HG02588 (cell line): ENCODE measurements at regions not wholly inside any gene's neighbourhood (a gene's known extent, or its start where the extent isn't known, plus 50 kb on each side); places are given as distances from the start of the nearest gene placed in this dataset.
"Not testable (repeated sequence)": the region's sequence is repeated elsewhere in the genome, so short reads cannot be mapped to it uniquely, and the experiment has no call there.

Source experiments
- ATAC-seq: cut with Tn5 transposase; IDR thresholded peaks from one replicate; pipeline ENCODE4 v1.9.1; 2021; ENCODE audit warnings: mild to moderate bottlenecking, moderate library complexity; ENCODE audit not compliant: unreplicated experiment

DNA sequence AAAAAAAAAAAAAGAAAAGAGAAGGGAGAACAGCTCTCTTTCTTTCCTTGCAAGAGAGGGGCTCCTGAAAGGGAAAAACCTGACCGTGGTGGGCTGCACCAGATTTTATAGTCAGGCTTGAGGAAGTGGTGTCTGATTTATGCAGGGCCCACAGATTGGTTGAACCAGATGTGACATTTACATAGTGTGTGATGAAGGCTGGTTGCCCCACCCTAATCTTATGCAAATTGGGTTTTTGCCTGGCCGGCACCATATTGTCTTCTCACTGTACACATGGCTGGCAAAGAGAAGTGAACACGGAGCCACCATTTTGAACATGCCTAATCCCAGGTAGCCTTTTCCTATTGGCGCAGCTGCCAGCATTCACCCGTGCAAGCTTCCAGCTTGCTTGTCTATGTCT lies 154.4 kb downstream of the OXSM start:
- no peak for ATAC-seq

DNA sequence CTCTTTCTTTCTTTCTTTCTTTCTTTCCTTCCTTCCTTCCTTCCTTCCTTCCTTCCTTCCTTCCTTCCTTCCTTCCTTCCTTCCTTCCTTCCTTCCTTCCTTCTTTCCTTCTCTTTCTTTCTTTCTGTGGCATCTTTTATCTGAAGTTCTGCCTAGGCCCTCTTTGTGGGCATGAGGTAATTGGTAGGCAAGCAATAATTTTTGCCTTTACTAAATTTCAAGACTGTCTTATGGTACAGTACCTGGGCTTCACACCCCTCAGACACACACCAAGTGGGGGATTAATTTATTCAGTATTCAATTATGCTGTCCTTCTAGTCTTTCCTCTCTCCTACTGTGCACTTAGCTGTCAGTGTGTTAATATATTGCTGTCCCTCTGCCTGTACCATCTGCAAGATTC lies 155.5 kb downstream of the OXSM start:
- ATAC-seq, result no peak

DNA sequence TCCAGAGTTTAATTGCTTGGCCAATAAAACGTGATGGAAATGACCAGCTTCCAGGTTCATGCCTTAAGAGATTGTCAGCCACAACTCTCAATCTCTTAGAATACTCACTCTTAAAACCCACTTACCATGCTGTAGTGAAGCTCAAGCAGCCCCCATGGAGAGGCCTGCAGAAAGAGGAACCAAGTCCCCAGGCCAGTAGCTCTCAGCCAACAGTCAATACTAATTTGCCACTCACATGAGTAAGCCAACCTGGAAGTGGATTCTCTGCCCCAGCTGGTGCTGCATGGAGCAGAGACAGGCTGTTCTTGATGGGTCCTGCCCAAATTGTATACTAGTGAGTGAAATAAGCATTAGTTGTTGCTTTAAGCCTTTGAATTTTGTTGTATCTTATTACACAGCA lies 155.9 kb downstream of the OXSM start:
- no peak for ATAC-seq

DNA sequence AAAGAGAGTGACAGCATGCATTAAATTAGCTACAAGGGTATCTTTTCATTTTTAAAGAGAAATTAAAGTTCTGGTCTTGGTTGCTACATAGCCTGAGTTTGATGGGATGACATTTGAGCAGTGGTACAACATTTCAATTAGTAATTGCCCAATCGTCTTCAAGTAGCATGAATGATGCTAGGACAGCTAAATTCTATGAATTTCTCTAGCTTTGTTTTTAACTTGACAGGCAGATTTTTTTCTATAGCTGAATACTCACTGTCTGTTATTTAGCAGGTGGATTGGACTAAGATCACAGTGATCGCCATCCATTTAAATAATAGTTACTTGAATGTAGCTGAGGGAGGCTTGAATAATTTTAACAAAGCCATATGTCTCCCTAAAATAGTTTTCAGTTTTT lies 162.2 kb downstream of the OXSM start:
- no peak for ATAC-seq

DNA sequence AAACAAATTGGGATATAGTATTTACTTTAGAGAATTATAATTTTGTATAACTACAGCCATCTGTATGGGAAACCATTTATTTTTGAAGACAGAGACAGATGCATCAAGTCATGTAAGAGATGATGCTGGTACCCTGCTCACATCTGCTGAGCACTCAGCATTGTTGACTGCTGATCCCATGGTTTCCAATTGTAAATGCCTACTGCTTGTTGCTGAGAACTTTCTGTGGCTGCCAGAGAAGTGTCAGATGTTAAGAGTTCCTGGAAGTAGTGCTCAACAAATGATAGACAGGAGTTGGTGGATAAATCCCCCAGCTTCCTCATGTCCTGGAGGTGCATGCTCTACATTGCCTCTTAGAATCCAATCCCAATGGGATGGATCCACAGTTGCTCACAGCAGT lies 167.1 kb downstream of the OXSM start:
- no peak for ATAC-seq

DNA sequence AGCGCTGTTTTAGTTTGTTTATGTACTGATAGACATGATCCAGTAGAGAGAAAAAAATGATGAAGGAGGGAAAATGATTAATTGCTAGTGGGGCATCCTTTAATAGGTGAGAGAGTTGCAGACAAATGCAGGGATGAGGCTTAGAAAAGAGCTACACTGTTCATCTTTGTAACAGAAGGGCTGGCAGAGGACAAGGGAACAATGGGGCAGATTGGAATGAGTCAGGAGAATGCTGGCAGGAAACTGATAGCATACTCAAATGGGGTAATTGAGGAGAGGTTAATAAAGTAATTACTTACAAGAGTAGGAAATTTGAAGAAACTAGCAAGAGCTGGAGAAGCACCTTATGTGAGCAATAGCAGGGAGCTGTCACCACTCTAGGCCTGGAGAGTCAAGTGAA lies 170.9 kb downstream of the OXSM start:
- ATAC-seq, result no peak

DNA sequence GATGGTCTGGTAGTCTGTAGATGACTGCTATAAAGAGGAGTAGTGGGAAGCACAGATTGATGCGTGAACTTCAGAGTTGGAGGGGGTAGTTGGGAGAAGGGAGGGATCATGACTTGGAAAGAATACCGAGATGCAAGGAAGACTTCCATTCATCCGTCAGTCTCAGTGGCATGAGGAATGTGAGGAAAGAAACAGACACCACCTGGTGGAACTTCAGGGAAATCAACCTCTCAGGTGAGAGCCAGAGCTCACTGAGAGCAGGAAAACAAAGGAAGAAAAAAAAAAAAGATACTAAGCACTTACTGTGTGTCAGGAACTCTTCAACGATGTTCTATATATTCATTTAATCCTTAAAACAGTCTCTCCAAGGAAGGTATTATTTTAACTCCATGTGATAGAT lies 172.4 kb downstream of the OXSM start:
- no peak for ATAC-seq

DNA sequence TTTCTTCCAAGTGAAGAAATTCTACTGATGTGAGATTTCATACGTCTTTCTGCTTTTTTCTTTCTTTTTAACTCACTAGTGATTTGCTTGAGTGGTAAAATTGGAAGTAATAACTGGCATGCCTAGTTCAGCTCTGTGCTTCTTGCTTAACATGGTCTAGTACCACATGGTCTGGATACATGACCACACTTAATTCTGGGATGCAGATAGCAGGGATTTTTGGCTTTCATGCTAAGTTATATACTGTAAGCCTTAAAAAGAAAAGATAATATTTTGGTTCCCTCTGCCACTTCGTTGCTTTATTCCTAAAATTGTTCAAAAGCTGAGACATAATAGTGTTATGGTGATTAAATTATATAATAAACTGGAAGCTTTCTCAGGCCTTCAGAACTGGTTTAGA lies 174.3 kb downstream of the OXSM start:
- no peak for ATAC-seq

DNA sequence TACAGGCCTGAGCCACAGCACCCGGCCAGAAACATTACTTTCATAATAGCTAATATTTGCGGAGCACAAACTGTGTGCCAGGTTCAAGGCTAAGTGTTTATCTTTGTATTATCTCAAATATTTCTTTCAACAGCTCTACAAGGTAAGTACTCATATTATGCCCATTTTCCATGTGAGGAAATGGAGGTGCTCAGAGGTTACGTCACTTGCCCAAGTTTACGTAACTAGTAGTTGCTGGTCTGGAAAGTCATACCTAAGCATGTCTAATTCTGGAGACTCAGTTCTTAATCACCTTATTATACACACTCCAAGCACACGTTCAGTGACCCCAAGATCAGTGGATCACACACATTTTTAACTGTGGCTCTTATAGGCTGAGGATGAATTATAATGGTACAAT lies 177.5 kb downstream of the OXSM start:
- no peak for ATAC-seq

DNA sequence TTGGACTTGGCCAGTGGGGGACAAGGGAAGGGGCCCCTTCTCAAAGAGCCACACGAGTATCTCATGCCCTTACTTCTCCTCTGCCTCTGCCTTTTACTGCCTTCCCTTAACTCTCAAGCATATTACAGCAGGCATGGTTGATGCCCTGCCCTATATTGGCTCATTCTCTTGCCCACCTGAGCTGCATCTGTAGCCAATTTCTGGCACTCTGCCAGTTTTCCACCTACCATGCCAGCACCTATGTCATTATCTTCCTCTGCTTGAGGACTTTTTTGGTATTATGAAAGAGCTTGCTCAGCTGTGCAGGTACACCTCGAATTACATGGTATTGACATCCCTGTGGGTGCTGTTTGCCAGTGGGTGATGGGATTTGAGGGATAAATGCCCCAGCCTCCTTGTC lies 181.8 kb downstream of the OXSM start:
- no peak for ATAC-seq

DNA sequence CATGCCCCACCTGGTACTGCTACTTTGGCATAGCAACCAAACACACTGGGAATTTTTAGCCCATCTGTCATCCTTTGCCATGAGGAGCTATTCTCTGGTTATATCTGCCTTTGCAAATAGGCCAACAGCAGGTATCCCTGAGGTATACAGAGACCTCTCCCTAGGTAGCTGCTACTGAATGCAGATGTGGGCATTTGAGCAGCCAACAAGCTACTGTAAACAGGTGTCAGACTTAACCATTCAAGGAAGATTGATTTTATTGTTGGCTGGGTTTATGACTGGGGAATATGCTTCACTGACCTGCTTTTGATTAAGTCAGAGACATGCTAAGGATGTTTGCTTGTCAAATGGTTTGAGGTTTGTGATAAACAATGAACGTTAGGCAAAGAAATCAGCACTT lies 183.2 kb downstream of the OXSM start:
- no peak for ATAC-seq

DNA sequence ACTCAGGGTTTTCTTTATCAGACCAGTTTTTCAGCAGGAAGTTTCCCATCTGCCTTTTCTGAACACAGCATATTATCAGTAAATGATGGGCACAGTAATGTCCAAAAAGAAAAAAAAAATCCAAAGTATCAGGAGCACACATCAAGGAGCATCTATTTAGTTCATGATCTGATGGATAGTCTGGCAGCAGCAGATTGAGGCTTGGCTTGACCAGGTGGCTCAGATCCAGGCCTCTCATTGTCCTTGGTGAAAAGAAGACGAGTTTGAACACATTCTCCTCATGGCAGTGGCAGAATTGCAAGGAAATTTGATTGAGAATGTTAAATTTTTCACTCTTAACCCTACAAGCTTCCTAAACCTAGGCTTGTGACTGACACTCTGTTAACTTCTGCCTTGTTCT lies 192.9 kb downstream of the OXSM start:
- ATAC-seq, result no peak

DNA sequence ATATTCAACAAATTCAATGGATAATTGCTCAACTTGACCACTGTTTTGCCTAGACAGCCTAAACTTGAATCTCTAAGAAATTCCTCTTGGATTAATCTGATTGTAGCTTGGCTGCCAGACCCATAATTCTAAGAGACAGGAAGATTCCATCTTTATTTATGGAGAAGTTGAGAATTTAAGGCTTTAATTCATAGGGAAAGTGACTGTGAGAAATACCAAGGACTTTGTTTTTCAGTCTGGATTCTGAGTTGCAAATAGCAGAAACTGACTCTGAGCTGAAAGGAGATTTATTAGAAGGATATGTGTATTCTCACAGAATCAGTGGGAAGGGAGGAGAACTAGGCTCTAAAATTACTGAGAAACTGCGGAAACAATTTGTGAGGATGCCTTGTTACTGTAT lies 195.7 kb downstream of the OXSM start:
- ATAC-seq, result no peak

DNA sequence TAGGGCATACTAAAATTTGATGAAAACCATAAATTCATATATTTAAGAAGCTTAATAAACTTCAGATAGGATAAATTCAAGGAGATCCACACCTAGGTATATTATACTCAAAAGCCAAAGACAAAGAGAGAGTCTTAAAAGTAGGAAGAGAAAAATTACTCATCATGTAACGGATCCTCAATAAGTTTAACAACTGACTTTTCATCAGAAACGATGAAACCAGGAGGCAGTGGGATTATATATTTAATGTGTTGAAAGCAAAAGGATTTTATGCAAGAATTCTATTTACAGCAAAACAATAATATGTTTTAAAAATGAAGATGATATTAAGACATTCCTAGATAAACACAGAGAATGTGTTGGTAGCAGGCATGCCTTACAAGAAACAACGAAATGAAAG lies 202.7 kb downstream of the OXSM start:
- ATAC-seq, result no peak

DNA sequence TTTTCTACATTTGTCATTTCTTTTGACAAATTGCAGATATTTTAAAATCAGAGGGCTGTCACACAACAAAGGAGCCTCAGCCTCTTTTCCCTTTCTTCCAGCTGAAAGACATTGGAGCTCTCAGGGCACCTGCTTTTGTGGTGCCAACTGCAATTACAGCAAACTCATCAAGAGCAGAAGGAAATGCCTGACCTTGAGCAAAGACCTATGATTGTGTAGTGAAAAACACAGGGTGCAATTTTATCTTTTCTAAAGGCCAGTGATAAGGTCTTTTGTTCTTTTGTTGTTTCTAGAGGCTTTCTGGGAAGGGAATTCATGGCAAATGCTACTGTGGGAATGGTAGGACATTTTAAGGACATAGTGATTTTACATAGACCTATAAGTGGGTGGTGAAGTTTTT lies 214.3 kb downstream of the OXSM start:
- no peak for ATAC-seq

DNA sequence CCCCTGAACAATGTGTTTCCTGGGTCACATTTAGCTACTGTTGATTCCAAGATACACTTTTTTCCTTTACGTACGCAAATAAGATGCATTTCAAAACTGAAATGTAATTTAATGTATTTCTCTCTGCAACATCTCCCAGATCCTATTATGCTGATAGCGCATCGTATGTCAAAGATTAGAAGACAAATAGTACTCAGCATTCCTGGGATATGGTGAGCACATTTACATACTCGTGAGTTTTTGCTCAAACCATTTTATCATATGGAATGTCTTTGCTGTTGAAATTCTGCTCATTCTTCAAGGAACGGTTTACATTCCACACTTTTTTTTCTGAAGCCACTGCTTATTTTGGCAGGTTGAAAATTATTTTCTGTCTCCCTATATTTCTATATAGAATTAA lies 221.4 kb downstream of the OXSM start:
- no peak for ATAC-seq

DNA sequence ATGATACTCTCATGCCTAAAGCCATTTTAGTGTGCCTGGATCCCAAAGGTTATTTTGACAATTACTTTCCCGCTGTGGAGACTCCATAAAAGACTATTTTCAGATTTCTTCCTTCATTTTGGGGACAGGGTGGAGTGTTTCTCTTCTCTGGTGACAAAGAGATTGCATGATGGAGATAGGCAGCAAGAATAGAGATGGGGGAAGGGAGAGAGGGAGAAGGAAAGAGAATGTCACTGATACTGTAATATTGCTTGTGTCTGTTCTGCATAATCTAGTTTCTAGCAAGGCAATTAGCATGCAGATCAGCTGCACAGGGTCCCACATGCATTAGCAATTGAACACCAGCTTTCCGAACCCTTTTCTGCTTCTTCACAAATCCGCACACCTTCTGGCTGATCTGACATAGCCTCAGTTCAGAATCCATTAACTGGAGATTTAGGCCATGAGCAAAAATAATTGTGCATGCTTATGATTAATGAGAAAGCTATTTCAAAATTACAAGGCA lies 222.4 kb downstream of the OXSM start:
- no peak for ATAC-seq

DNA sequence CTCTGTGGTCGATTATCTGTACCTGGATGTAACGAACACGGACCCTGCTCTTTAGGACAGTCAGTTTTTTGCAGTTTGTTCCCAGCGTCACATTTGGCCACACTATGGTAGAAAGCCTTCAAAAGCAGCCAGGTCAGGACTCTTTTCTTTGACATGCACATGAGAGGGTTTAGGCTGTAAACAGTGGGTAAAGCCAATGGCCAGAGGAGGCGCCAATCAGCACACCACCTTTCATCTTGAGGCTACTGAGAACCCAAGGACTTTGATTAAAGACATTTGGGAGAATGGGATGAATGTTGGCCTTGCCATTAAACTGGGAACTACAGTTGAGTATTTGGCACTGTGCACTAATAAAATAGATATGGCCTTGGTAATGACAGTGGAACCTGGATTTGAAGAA lies 225.9 kb downstream of the OXSM start:
- ATAC-seq, result no peak

DNA sequence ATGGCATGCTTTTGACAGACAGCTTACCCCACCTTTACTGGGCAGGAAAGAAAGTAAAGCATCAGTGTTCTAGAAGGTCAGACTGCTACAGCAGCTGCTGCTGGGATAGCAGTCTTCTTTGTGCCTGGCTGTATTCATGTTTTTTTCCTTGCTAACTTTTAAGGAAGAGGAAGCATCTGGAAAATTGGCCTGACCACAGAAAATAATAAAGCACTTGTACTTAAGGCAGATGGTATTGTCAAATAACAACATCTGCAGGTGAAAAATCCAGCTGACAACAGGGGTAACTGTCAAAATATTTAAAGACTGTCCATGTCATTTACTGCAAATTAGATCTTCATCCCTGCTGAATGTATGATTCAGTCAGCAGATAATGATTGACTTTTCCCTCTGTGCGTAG lies 229.0 kb downstream of the OXSM start:
- ATAC-seq, result no peak

DNA sequence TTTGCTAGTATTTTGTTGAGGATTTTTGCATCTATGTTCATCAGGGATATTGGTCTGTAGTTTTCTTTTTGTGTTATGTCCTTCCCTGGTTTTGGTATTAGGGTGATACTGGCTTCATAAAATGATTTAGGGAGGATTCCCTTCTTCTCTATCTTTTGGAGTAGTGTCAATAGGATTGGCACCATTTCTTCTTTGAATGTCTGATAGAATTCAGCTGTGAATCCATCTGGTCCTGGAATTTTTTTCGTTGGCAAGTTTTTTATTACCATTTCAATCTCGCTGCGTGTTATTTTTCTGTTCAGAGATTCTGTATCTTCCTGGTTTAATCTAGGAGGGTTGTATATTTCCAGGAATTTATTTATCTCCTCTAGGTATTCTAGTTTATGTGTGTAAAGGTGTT lies 234.3 kb downstream of the OXSM start:
- not testable (repeated sequence) for ATAC-seq

DNA sequence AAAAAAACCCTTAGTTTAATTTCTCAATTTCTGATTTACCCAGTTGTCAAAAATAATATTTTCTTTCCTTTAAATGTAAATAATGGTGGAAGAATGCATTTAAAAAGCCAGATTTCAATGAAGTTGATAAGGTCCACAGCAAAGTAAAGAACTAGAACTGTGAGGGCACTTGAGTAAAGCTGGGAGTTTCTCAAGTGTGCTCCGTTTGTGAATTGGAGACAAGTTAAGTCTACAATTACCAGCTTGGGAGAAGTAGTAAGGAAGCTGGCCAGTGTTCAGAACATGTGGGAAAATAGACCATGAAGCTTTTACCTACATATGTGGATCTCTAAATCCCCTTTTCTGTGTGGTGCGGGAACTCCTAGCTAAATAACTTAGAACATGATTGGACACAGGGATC lies 239.4 kb downstream of the OXSM start:
- no peak for ATAC-seq

DNA sequence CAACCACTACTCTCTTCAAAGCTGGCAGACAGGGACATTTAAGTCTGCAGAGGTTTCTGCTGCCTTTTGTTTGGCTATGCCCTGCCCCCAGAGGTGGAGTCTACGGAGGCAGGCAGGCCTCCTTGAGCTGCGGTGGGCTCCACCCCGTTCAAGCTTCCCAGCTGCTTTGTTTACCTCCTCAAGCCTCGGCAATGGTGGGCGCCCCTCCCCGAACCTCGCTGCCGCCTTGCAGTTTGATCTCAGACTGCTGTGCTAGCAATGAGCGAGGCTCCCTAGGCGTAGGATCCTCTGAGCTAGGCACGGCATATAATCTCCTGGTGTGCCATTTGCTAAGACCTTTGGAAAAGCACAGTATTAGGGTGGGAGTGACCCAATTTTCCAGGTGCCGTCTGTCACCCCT lies 252.2 kb downstream of the OXSM start:
- ATAC-seq, result not testable (repeated sequence)

DNA sequence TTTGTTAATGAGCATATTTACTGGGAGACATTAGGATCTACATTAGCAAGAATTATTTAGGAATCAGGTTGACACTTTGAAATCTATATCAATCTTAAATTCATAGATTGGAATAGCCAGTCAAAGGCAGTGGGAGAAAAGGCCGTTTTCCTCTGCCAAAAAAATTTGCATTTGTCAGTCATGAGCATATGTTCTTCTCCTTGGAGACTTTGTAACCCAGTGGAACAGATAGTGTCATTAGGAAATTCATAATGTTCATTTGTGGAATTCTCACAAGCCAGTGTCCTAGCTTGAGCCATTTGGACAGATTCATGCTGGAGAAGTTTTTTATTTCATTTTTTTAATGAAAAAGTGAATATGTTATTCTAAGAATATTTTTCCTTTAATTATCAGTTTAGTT lies 260.1 kb downstream of the OXSM start:
- ATAC-seq, result no peak

DNA sequence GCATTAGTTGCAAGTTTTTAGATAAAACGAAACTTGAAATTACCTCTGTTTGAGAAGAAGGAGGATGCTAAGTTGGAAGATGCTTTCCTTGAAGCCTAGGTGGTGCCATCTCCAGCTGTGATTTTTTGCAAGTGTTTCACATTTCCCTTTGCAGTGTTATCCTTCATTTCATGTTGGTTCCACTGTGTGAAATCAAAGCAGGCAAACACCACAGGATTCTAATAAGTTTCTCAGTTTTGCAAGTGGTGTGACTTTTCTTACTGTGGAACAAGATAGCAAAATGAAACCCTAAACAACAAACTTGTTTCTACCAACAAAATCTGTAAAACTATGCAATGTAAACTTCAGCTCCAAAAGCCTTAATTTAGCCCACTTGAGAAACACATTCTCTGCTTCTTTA lies 260.9 kb downstream of the OXSM start:
- no peak for ATAC-seq
